ENCODE measurements at regions not wholly inside any gene's neighbourhood (a gene's known extent, or its start where the extent isn't known, plus 50 kb on each side); places are given as distances from the start of the nearest gene placed in this dataset.

- Histone ChIP-seq H3K27me3 (ENCODE audit: insufficient read depth in 3 of 3, low read length in 2 of 3) (no peaks in the 10 kb centered on the region), H3K27ac (no peak overlapping the region), H3K36me3 (ENCODE audit: insufficient read depth in 1 of 2, low read depth in 1 of 2) (no peaks in the 10 kb centered on the region), H3K4me1 (no peaks in the 10 kb centered on the region), H3K9me3 (peaks cover 4% of the 10 kb centered on the region), H3K4me3 (no peak overlapping the region)
- no peak for DNase-seq
- TF ChIP-seq CTCF (IDR thresholded peaks at IDR 0.05), result no peak
- 47 to 57% (median 53%) methylated on average over 17 of the region's 17 CpGs for WGBS, 3 donors
- intact Hi-C loops (cut with DNase I), result no loop called here
- ATAC-seq, result peak in 1 of 4 donors; percentile 52
Measured at GRCh38 chr2:146807568-146808168, 1037.2 kb upstream of the ACVR2A start.

- Histone ChIP-seq H3K4me1 (no peaks in the 10 kb centered on the region), H3K27me3 (ENCODE audit: insufficient read depth in 3 of 3, low read length in 2 of 3) (no peaks in the 10 kb centered on the region), H3K27ac (no peak overlapping the region), H3K4me3 (no peak overlapping the region), H3K9me3 (no peaks in the 10 kb centered on the region), H3K36me3 (ENCODE audit: insufficient read depth in 1 of 2, low read depth in 1 of 2) (no peaks in the 10 kb centered on the region)
- intact Hi-C loops (cut with DNase I), result no loop called here
- DNase-seq (no peak), ATAC-seq (no peak)
- TF ChIP-seq CTCF (IDR thresholded peaks at IDR 0.05), result no peak
- 64 to 72% (median 69%) methylated on average over 2 of the region's 2 CpGs for WGBS, 3 donors
Measured at GRCh38 chr2:146806364-146807005, 1038.3 kb upstream of the ACVR2A start.

GRCh38 chr2:146804288-146804687, 1040.5 kb upstream of the ACVR2A start:
- ATAC-seq (no peak), DNase-seq (no peak)
- Histone ChIP-seq H3K4me1 (no peaks in the 10 kb centered on the region), H3K9me3 (no peaks in the 10 kb centered on the region), H3K36me3 (ENCODE audit: insufficient read depth in 1 of 2, low read depth in 1 of 2) (no peaks in the 10 kb centered on the region), H3K27ac (no peak overlapping the region), H3K4me3 (no peak overlapping the region), H3K27me3 (ENCODE audit: insufficient read depth in 3 of 3, low read length in 2 of 3) (no peaks in the 10 kb centered on the region)
- no peak for TF ChIP-seq CTCF (IDR thresholded peaks at IDR 0.05)
- 43 to 50% (median 44%) methylated on average over 4 of the region's 4 CpGs for WGBS, 3 donors
- intact Hi-C loops (cut with DNase I), result no loop called here

GRCh38 chr2:146801886-146802285, 1042.9 kb upstream of the ACVR2A start:
- Histone ChIP-seq H3K27me3 (ENCODE audit: insufficient read depth in 3 of 3, low read length in 2 of 3) (no peaks in the 10 kb centered on the region), H3K4me3 (no peak overlapping the region), H3K9me3 (no peaks in the 10 kb centered on the region), H3K4me1 (no peaks in the 10 kb centered on the region), H3K27ac (no peak overlapping the region), H3K36me3 (ENCODE audit: insufficient read depth in 1 of 2, low read depth in 1 of 2) (no peaks in the 10 kb centered on the region)
- no peak for TF ChIP-seq CTCF (IDR thresholded peaks at IDR 0.05)
- DNase-seq (no peak), ATAC-seq (no peak)
- WGBS, 3 donors, result 86 to 91% (median 91%) methylated on average over 1 of the region's 1 CpG
- intact Hi-C loops (cut with DNase I), result no loop called here

GRCh38 chr2:146786396-146786795, 1058.4 kb upstream of the ACVR2A start:
- intact Hi-C loops (cut with DNase I), result no loop called here
- no peak for TF ChIP-seq CTCF (IDR thresholded peaks at IDR 0.05)
- no peak for ATAC-seq
- Histone ChIP-seq H3K27ac (no peak overlapping the region), H3K4me3 (no peak overlapping the region), H3K9me3 (no peaks in the 10 kb centered on the region), H3K36me3 (ENCODE audit: insufficient read depth in 1 of 2, low read depth in 1 of 2) (no peaks in the 10 kb centered on the region), H3K27me3 (ENCODE audit: insufficient read depth in 3 of 3, low read length in 2 of 3) (no peaks in the 10 kb centered on the region), H3K4me1 (no peaks in the 10 kb centered on the region)
- 80 to 83% (median 81%) methylated on average over 2 of the region's 2 CpGs for WGBS, 3 donors
- DNase-seq, result no peak

Data from psoas muscle (tissue), 7 donors.